Natural killer cell treated with Interleukin-12 subunit alpha and Interleukin-12 subunit beta and Interleukin-15 and Interleukin-18, amount 100 ng/mL, for 72 hours (primary cell): ENCODE measurements at regions not wholly inside any gene's neighbourhood (a gene's known extent, or its start where the extent isn't known, plus 50 kb on each side); places are given as distances from the start of the nearest gene placed in this dataset.
A peak's percentile ranks its signal among the peaks of the same experiment; 100 is the strongest.

Experiments used
- ATAC-seq, 2 donors: fragments of 150-1000 bp; cut with Tn5 transposase in 1 of 2; sonication (Bioruptor Pico), chemical (Tn5 transposase) in 1 of 2; 2 replicates each; pipeline ENCODE4 v1.10.0; 2021
- DNase-seq: peaks from one replicate; pipeline ENCODE4 v3.0.0; 2022; ENCODE audit warnings: low spot score
- H3K27ac Mint-ChIP-seq, 2 donors: 1 replicate in 1 of 2; 2 replicates in 1 of 2; pipeline ENCODE4 v1.8.0; 2022; ENCODE audit warnings: mixed read lengths in 2 of 2, mild to moderate bottlenecking in 1 of 2, moderate library complexity in 1 of 2
- H3K27me3 Mint-ChIP-seq, 2 donors: 1 replicate in 1 of 2; 2 replicates in 1 of 2; pipeline ENCODE4 v1.8.0; 2022; ENCODE audit warnings: mixed read lengths in 2 of 2
- H3K36me3 Mint-ChIP-seq: one replicate; pipeline ENCODE4 v1.8.0; 2022; ENCODE audit warnings: mixed read lengths
- H3K4me1 Mint-ChIP-seq, 2 donors: 1 replicate in 1 of 2; 2 replicates in 1 of 2; pipeline ENCODE4 v1.8.0; 2022; ENCODE audit warnings: low read depth in 2 of 2, mixed read lengths in 2 of 2, mild to moderate bottlenecking in 1 of 2
- H3K4me3 Mint-ChIP-seq: one replicate; pipeline ENCODE4 v1.8.0; 2022; ENCODE audit warnings: mixed read lengths
- H3K9me3 Mint-ChIP-seq: 2 replicates; pipeline ENCODE4 v1.8.0; 2022; ENCODE audit warnings: mixed read lengths

- ATAC-seq, result no peak
- H3K27me3 Mint-ChIP-seq, result peaks cover 8 to 12% of the 10 kb centered on the region in 2 donors
- no peak overlapping the region for H3K27ac Mint-ChIP-seq
- no peaks in the 10 kb centered on the region for H3K9me3 Mint-ChIP-seq
- DNase-seq, result no peak
- H3K36me3 Mint-ChIP-seq, result no peaks in the 10 kb centered on the region
- no peak overlapping the region for H3K4me3 Mint-ChIP-seq
- no peaks in the 10 kb centered on the region for H3K4me1 Mint-ChIP-seq
Measured at GRCh38 chr12:69129017-69129416, 110.4 kb upstream of the CPSF6 start.

- ATAC-seq, result no peak
- Mint-ChIP-seq H3K27ac (no peak overlapping the region), H3K4me3 (no peak overlapping the region), H3K36me3 (no peaks in the 10 kb centered on the region), H3K27me3 (peaks cover 10 to 11% of the 10 kb centered on the region in 2 donors), H3K9me3 (no peaks in the 10 kb centered on the region), H3K4me1 (no peaks in the 10 kb centered on the region)
- DNase-seq, result no peak
Measured at GRCh38 chr12:69129564-69129963, 109.8 kb upstream of the CPSF6 start.

GRCh38 chr12:69130064-69130463 lies 109.3 kb upstream of the CPSF6 start:
- H3K4me3 Mint-ChIP-seq, result no peak overlapping the region
- no peaks in the 10 kb centered on the region for H3K4me1 Mint-ChIP-seq
- no peak overlapping the region for H3K27ac Mint-ChIP-seq
- no peaks in the 10 kb centered on the region for H3K36me3 Mint-ChIP-seq
- no peaks in the 10 kb centered on the region for H3K9me3 Mint-ChIP-seq
- ATAC-seq (no peak), DNase-seq (no peak)
- peaks cover 8 to 11% of the 10 kb centered on the region in 2 donors for H3K27me3 Mint-ChIP-seq

- Mint-ChIP-seq H3K36me3 (no peaks in the 10 kb centered on the region), H3K27ac (no peak overlapping the region), H3K9me3 (no peaks in the 10 kb centered on the region), H3K4me3 (no peak overlapping the region), H3K4me1 (no peaks in the 10 kb centered on the region), H3K27me3 (peaks cover 10 to 11% of the 10 kb centered on the region in 2 donors)
- ATAC-seq (no peak), DNase-seq (no peak)
Measured at GRCh38 chr12:69131077-69131476, 108.3 kb upstream of the CPSF6 start.

GRCh38 chr12:69136931-69137613 lies 102.3 kb upstream of the CPSF6 start:
- Mint-ChIP-seq H3K4me1 (no peaks in the 10 kb centered on the region), H3K4me3 (no peak overlapping the region), H3K9me3 (peaks cover 11% of the 10 kb centered on the region), H3K27ac (no peak overlapping the region), H3K36me3 (peaks cover 6% of the 10 kb centered on the region), H3K27me3 (peaks cover 11 to 12% of the 10 kb centered on the region in 2 donors)
- no peak for ATAC-seq
- DNase-seq, result no peak

GRCh38 chr12:69141074-69141473 lies 98.3 kb upstream of the CPSF6 start:
- ATAC-seq, result no peak

GRCh38 chr12:69149270-69149669 lies 90.1 kb upstream of the CPSF6 start:
- H3K4me3 Mint-ChIP-seq, result no peak overlapping the region
- DNase-seq (no peak), ATAC-seq (no peak)
- H3K4me1 Mint-ChIP-seq, result peaks cover 4 to 6% of the 10 kb centered on the region in 2 donors
- no peaks in the 10 kb centered on the region for H3K36me3 Mint-ChIP-seq
- H3K9me3 Mint-ChIP-seq, result no peaks in the 10 kb centered on the region
- peaks cover 3 to 5% of the 10 kb centered on the region in 2 donors for H3K27me3 Mint-ChIP-seq
- H3K27ac Mint-ChIP-seq, result no peak overlapping the region

More at GRCh38 chr12:69141074-69141473, 98.3 kb upstream of the CPSF6 start:
- peaks cover 11% of the 10 kb centered on the region for H3K9me3 Mint-ChIP-seq
- no peak overlapping the region for H3K27ac Mint-ChIP-seq
- H3K4me1 Mint-ChIP-seq, result no peaks in the 10 kb centered on the region
- DNase-seq, result no peak
- H3K4me3 Mint-ChIP-seq, result no peak overlapping the region
- peaks cover 6 to 7% of the 10 kb centered on the region in 2 donors for H3K27me3 Mint-ChIP-seq
- peaks cover 6% of the 10 kb centered on the region for H3K36me3 Mint-ChIP-seq

GRCh38 chr12:69150083-69150795 lies 89.1 kb upstream of the CPSF6 start:
- Mint-ChIP-seq H3K4me3 (no peak overlapping the region), H3K27ac (no peak overlapping the region), H3K27me3 (peaks cover 5 to 6% of the 10 kb centered on the region in 2 donors), H3K4me1 (peaks cover 12% of the 10 kb centered on the region in 2 donors), H3K36me3 (no peaks in the 10 kb centered on the region), H3K9me3 (no peaks in the 10 kb centered on the region)
- DNase-seq (no peak), ATAC-seq (no peak)

GRCh38 chr12:69150796-69151127 lies 88.6 kb upstream of the CPSF6 start:
- DNase-seq, result no peak
- Mint-ChIP-seq H3K4me1 (peaks cover 12% of the 10 kb centered on the region in 2 donors), H3K27me3 (peaks cover 5 to 6% of the 10 kb centered on the region in 2 donors), H3K36me3 (no peaks in the 10 kb centered on the region), H3K9me3 (no peaks in the 10 kb centered on the region), H3K27ac (no peak overlapping the region), H3K4me3 (no peak overlapping the region)
- no peak for ATAC-seq

GRCh38 chr12:69151254-69151764 lies 88.1 kb upstream of the CPSF6 start:
- peaks cover 12% of the 10 kb centered on the region in 2 donors for H3K4me1 Mint-ChIP-seq
- no peaks in the 10 kb centered on the region for H3K9me3 Mint-ChIP-seq
- no peak for DNase-seq
- H3K27ac Mint-ChIP-seq, result no peak overlapping the region
- peaks cover 5 to 6% of the 10 kb centered on the region in 2 donors for H3K27me3 Mint-ChIP-seq
- no peak overlapping the region for H3K4me3 Mint-ChIP-seq
- ATAC-seq, result no peak
- no peaks in the 10 kb centered on the region for H3K36me3 Mint-ChIP-seq

GRCh38 chr12:69154585-69155363 lies 84.6 kb upstream of the CPSF6 start:
- Mint-ChIP-seq H3K9me3 (no peaks in the 10 kb centered on the region), H3K27me3 (peaks cover 0 to 8% of the 10 kb centered on the region in 2 donors), H3K4me1 (peaks cover 16 to 17% of the 10 kb centered on the region in 2 donors), H3K4me3 (no peak overlapping the region), H3K27ac (peak overlapping the region in 1 of 2 donors; percentile 33), H3K36me3 (no peaks in the 10 kb centered on the region)
- DNase-seq (peak; percentile 75), ATAC-seq (peak in 1 of 2 donors; percentile 59)

GRCh38 chr12:69157023-69157655 lies 82.2 kb upstream of the CPSF6 start:
- H3K27ac Mint-ChIP-seq, result no peak overlapping the region
- DNase-seq, result peak; percentile 88
- peak; percentile 87 to 93 for ATAC-seq
- H3K9me3 Mint-ChIP-seq, result no peaks in the 10 kb centered on the region
- H3K27me3 Mint-ChIP-seq, result peaks cover 0 to 5% of the 10 kb centered on the region in 2 donors
- no peaks in the 10 kb centered on the region for H3K36me3 Mint-ChIP-seq
- H3K4me3 Mint-ChIP-seq, result peak overlapping the region; percentile 69
- H3K4me1 Mint-ChIP-seq, result peaks cover 32 to 36% of the 10 kb centered on the region in 2 donors

- ATAC-seq (peak; percentile 84 to 89), DNase-seq (no peak)
- no peaks in the 10 kb centered on the region for H3K9me3 Mint-ChIP-seq
- peaks cover 0 to 2% of the 10 kb centered on the region in 2 donors for H3K27me3 Mint-ChIP-seq
- peak overlapping the region; percentile 60 for H3K4me3 Mint-ChIP-seq
- H3K36me3 Mint-ChIP-seq, result no peaks in the 10 kb centered on the region
- H3K27ac Mint-ChIP-seq, result peak overlapping the region; percentile 6 to 72
- H3K4me1 Mint-ChIP-seq, result peaks cover 20 to 24% of the 10 kb centered on the region in 2 donors
Measured at GRCh38 chr12:69161829-69162228, 77.5 kb upstream of the CPSF6 start.
